ENCODE measurements at regions not wholly inside any gene's neighbourhood (a gene's known extent, or its start where the extent isn't known, plus 50 kb on each side); places are given as distances from the start of the nearest gene placed in this dataset.

DNA sequence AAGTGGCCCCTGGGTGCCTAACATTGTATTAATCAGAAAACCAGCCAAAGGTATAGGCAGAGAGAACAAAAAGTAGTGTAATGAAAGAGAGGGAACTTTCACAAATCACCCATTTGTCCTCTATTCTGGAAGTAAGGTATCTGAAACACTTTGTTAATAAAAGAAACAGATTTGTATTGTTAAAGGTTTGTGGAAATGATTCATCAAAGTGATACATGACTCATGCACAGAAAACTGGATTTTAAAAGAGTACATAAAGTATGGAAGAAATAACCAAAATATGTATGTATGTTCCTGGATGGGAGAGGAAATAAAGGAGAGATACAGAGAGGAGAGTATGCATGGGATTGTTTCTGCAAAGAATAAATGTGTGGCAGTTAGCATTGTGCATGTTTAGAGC, 126.8 kb downstream of the RGS21 start:
- no peak overlapping the region for H4K8ac ChIP-seq (ENCODE audit: low read length)
- no peak overlapping the region for H2AFZ ChIP-seq (ENCODE audit: low read depth, low read length)
- no peak overlapping the region for H3K27ac ChIP-seq (ENCODE audit: low read length, poor library complexity, severe bottlenecking)
- H3K4ac ChIP-seq (ENCODE audit: low read depth in 1 of 2, low read length in 2 of 2): no peak overlapping the region
- H3K27me3 ChIP-seq (ENCODE audit: control insufficient read depth in 1 of 2, insufficient read depth in 1 of 2, low read length in 2 of 2): no peaks in the 10 kb centered on the region
- no peak overlapping the region for H2AK5ac ChIP-seq (ENCODE audit: low read length, severe bottlenecking)
- no peak overlapping the region for H3K23ac ChIP-seq (ENCODE audit: low read length in 2 of 2)
- no peak overlapping the region for H3K4me3 ChIP-seq (ENCODE audit: insufficient read depth in 1 of 2, low read depth in 1 of 2, low read length in 2 of 2)
- H3K79me1 ChIP-seq (replicated peaks; ENCODE audit: low read length, poor library complexity, severe bottlenecking): no peaks in the 10 kb centered on the region
- H3K4me2 ChIP-seq (ENCODE audit: low read length, poor library complexity, severe bottlenecking): no peak overlapping the region
- no peak for DNase-seq
- no peak overlapping the region for H4K91ac ChIP-seq (ENCODE audit: low read length)
- H3K14ac ChIP-seq (ENCODE audit: low read length in 2 of 2): no peak overlapping the region
- H3K9me3 ChIP-seq (ENCODE audit: control insufficient read depth, low read length): no peaks in the 10 kb centered on the region
- no peak overlapping the region for H2BK120ac ChIP-seq (ENCODE audit: low read depth, low read length)
- H2BK15ac ChIP-seq (ENCODE audit: low read depth, poor library complexity, severe bottlenecking): no peak overlapping the region
- H3K36me3 ChIP-seq (ENCODE audit: control insufficient read depth in 1 of 2, insufficient read depth in 2 of 2, low read depth in 1 of 2, low read length in 2 of 2): no peaks in the 10 kb centered on the region
- no peak overlapping the region for H3K18ac ChIP-seq (ENCODE audit: low read depth in 1 of 2, low read length in 2 of 2)
- H2BK12ac ChIP-seq (ENCODE audit: low read length in 2 of 2): no peak overlapping the region
- peaks cover 3% of the 10 kb centered on the region for H3K4me1 ChIP-seq (ENCODE audit: control insufficient read depth, insufficient read depth, low read depth, low read length)
- H3K9ac ChIP-seq (ENCODE audit: low read length): no peak overlapping the region
- no peak overlapping the region for H2BK5ac ChIP-seq (ENCODE audit: low read depth, low read length, poor library complexity, severe bottlenecking)

DNA sequence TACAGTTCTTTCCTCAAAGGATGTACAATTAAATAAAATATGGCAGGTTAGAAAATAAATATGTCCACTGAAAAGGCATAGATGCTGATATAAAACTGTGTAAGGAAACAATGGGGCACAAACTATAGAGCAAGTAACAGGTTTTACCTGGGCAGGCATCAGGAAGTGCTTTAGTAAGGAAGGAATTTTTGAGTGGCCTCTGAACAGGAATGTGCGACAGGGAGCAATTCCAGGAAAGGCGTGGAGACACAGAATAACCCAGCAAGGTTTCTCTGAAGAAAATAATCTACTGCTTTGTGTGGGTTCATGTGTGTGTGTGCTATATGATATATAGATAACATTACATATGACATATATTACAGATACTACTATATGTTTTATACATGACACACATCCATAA, 128.4 kb downstream of the RGS21 start:
- Histone ChIP-seq H3K9me3 (ENCODE audit: control insufficient read depth, low read length) (no peaks in the 10 kb centered on the region), H2AK5ac (ENCODE audit: low read length, severe bottlenecking) (no peak overlapping the region), H3K9ac (ENCODE audit: low read length) (peak overlapping the region; percentile 76), H3K4me1 (ENCODE audit: control insufficient read depth, insufficient read depth, low read depth, low read length) (no peaks in the 10 kb centered on the region), H3K4me2 (ENCODE audit: low read length, poor library complexity, severe bottlenecking) (no peak overlapping the region), H2BK15ac (ENCODE audit: low read depth, poor library complexity, severe bottlenecking) (no peak overlapping the region), H3K4me3 (ENCODE audit: insufficient read depth in 1 of 2, low read depth in 1 of 2, low read length in 2 of 2) (no peak overlapping the region), H3K4ac (ENCODE audit: low read depth in 1 of 2, low read length in 2 of 2) (no peak overlapping the region), H2BK12ac (ENCODE audit: low read length in 2 of 2) (no peak overlapping the region), H2AFZ (ENCODE audit: low read depth, low read length) (no peak overlapping the region), H3K27ac (ENCODE audit: low read length, poor library complexity, severe bottlenecking) (no peak overlapping the region), H3K79me1 (replicated peaks; ENCODE audit: low read length, poor library complexity, severe bottlenecking) (no peaks in the 10 kb centered on the region), H4K91ac (ENCODE audit: low read length) (no peak overlapping the region), H3K36me3 (ENCODE audit: control insufficient read depth in 1 of 2, insufficient read depth in 2 of 2, low read depth in 1 of 2, low read length in 2 of 2) (no peaks in the 10 kb centered on the region), H4K8ac (ENCODE audit: low read length) (no peak overlapping the region), H3K27me3 (ENCODE audit: control insufficient read depth in 1 of 2, insufficient read depth in 1 of 2, low read length in 2 of 2) (no peaks in the 10 kb centered on the region), H2BK5ac (ENCODE audit: low read depth, low read length, poor library complexity, severe bottlenecking) (no peak overlapping the region), H3K14ac (ENCODE audit: low read length in 2 of 2) (no peak overlapping the region), H3K23ac (ENCODE audit: low read length in 2 of 2) (no peak overlapping the region), H2BK120ac (ENCODE audit: low read depth, low read length) (no peak overlapping the region), H3K18ac (ENCODE audit: low read depth in 1 of 2, low read length in 2 of 2) (no peak overlapping the region)
- no peak for DNase-seq
- WGBS: 75% methylated on average over 1 of the region's 2 CpGs

DNA sequence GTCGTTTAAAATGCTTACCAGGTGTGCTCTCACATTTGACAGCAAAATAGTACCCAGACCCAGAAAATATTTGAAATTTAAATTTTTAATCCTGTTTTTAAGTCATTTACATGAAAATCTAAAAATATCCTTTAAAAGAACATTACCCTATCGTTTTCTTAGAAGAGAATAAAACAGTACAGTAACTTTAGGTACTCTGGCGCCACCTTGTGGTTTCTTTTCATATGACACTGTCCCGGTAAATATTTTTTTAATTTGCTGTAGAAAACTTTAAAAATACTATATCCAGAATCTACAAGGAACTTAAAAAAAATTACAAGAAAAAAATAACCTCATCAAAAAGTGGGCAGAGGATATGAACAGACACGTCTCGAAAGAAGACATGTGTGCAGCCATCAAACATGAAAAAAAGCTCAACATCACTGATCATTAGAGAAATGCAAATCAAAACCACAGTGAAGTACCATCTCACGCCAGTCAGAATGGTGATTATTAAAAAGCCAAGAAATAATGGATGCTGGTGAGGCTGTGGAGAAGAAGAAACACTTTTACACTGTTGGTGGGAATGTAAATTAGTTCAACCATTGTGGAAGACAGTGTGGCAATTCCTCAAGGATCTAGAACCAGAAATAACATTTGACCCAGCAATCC, 129.2 kb downstream of the RGS21 start:
- H3K36me3 ChIP-seq (ENCODE audit: control insufficient read depth in 1 of 2, insufficient read depth in 2 of 2, low read depth in 1 of 2, low read length in 2 of 2): no peaks in the 10 kb centered on the region

DNA sequence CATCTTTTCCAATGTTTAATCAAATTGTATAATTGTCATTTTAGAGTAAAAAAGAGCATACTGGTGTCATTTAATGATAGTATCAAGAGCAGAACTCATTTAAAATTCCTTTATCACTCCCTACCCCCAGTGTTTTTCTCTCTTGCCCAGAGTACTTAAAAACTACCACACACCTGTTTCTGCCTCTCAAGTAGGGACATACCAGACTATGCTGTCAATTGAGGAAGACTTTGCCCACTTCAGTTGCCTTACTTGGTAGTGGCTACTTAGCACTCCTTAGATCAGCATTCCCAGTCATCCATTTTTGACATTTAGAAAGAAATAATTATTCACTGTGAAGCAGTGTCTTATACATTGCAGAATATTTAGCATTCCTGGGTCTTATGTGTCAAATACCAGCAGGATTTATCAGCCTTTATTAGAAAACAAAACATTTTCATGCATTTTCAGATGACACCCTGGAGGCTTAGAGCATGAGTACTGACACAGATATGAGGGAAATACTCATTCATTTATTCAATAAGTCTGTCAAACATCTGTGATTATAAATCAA, 127.5 kb upstream of the RGS1 start:
- Histone ChIP-seq H2BK5ac (ENCODE audit: low read depth, low read length, poor library complexity, severe bottlenecking) (no peak overlapping the region), H2AFZ (ENCODE audit: low read depth, low read length) (no peak overlapping the region), H3K9ac (ENCODE audit: low read length) (no peak overlapping the region), H3K4me2 (ENCODE audit: low read length, poor library complexity, severe bottlenecking) (no peak overlapping the region), H3K79me1 (replicated peaks; ENCODE audit: low read length, poor library complexity, severe bottlenecking) (no peaks in the 10 kb centered on the region), H3K4me1 (ENCODE audit: control insufficient read depth, insufficient read depth, low read depth, low read length) (no peaks in the 10 kb centered on the region), H3K18ac (ENCODE audit: low read depth in 1 of 2, low read length in 2 of 2) (no peak overlapping the region), H3K23ac (ENCODE audit: low read length in 2 of 2) (no peak overlapping the region), H3K9me3 (ENCODE audit: control insufficient read depth, low read length) (no peaks in the 10 kb centered on the region), H2AK5ac (ENCODE audit: low read length, severe bottlenecking) (no peak overlapping the region), H3K14ac (ENCODE audit: low read length in 2 of 2) (no peak overlapping the region), H3K27ac (ENCODE audit: low read length, poor library complexity, severe bottlenecking) (no peak overlapping the region), H3K4ac (ENCODE audit: low read depth in 1 of 2, low read length in 2 of 2) (no peak overlapping the region), H4K8ac (ENCODE audit: low read length) (no peak overlapping the region), H4K91ac (ENCODE audit: low read length) (no peak overlapping the region), H2BK120ac (ENCODE audit: low read depth, low read length) (no peak overlapping the region), H3K36me3 (ENCODE audit: control insufficient read depth in 1 of 2, insufficient read depth in 2 of 2, low read depth in 1 of 2, low read length in 2 of 2) (no peaks in the 10 kb centered on the region), H3K27me3 (ENCODE audit: control insufficient read depth in 1 of 2, insufficient read depth in 1 of 2, low read length in 2 of 2) (no peaks in the 10 kb centered on the region), H2BK15ac (ENCODE audit: low read depth, poor library complexity, severe bottlenecking) (no peak overlapping the region), H2BK12ac (ENCODE audit: low read length in 2 of 2) (no peak overlapping the region), H3K4me3 (ENCODE audit: insufficient read depth in 1 of 2, low read depth in 1 of 2, low read length in 2 of 2) (no peak overlapping the region)
- no peak for DNase-seq

More for the DNA sequence above, 129.2 kb downstream of the RGS21 start:
- H3K4me3 ChIP-seq (ENCODE audit: insufficient read depth in 1 of 2, low read depth in 1 of 2, low read length in 2 of 2): no peak overlapping the region
- H3K14ac ChIP-seq (ENCODE audit: low read length in 2 of 2): no peak overlapping the region
- H2BK15ac ChIP-seq (ENCODE audit: low read depth, poor library complexity, severe bottlenecking): no peak overlapping the region
- no peaks in the 10 kb centered on the region for H3K79me1 ChIP-seq (replicated peaks; ENCODE audit: low read length, poor library complexity, severe bottlenecking)
- H3K27ac ChIP-seq (ENCODE audit: low read length, poor library complexity, severe bottlenecking): no peak overlapping the region
- no peak overlapping the region for H3K18ac ChIP-seq (ENCODE audit: low read depth in 1 of 2, low read length in 2 of 2)
- H4K91ac ChIP-seq (ENCODE audit: low read length): no peak overlapping the region
- DNase-seq: peak; percentile 54
- H3K9me3 ChIP-seq (ENCODE audit: control insufficient read depth, low read length): no peaks in the 10 kb centered on the region
- WGBS: 28% methylated on average over 3 of the region's 7 CpGs
- H3K23ac ChIP-seq (ENCODE audit: low read length in 2 of 2): no peak overlapping the region
- no peak overlapping the region for H2AFZ ChIP-seq (ENCODE audit: low read depth, low read length)
- H3K4me1 ChIP-seq (ENCODE audit: control insufficient read depth, insufficient read depth, low read depth, low read length): no peaks in the 10 kb centered on the region
- no peaks in the 10 kb centered on the region for H3K27me3 ChIP-seq (ENCODE audit: control insufficient read depth in 1 of 2, insufficient read depth in 1 of 2, low read length in 2 of 2)
- H3K9ac ChIP-seq (ENCODE audit: low read length): peak overlapping the region; percentile 76
- no peak overlapping the region for H4K8ac ChIP-seq (ENCODE audit: low read length)
- no peak overlapping the region for H2BK12ac ChIP-seq (ENCODE audit: low read length in 2 of 2)
- no peak overlapping the region for H2BK120ac ChIP-seq (ENCODE audit: low read depth, low read length)
- H2BK5ac ChIP-seq (ENCODE audit: low read depth, low read length, poor library complexity, severe bottlenecking): no peak overlapping the region
- H2AK5ac ChIP-seq (ENCODE audit: low read length, severe bottlenecking): no peak overlapping the region
- no peak overlapping the region for H3K4ac ChIP-seq (ENCODE audit: low read depth in 1 of 2, low read length in 2 of 2)
- no peak overlapping the region for H3K4me2 ChIP-seq (ENCODE audit: low read length, poor library complexity, severe bottlenecking)
